HCT116 (cell line): ENCODE measurements at regions not wholly inside any gene's neighbourhood (a gene's known extent, or its start where the extent isn't known, plus 50 kb on each side); places are given as distances from the start of the nearest gene placed in this dataset.
"Not testable (repeated sequence)": the region's sequence is repeated elsewhere in the genome, so short reads cannot be mapped to it uniquely, and the experiment has no call there.

Source experiments
- ATAC-seq: fragments of 200-7000 bp; cut with Tn5 transposase; 2 replicates; pipeline ENCODE4 v1.9.1; 2020; ENCODE audit warnings: mild to moderate bottlenecking, moderate library complexity
- BruUV-seq: library from RNA; stranded (reverse); fragments of 400-500 nt; replicated peaks from 2 replicates; lab custom pipeline; 2021; lab: Mats Ljungman, UMichigan
- CTCF ChIA-PET: fragments of 300-600 bp; sonication (Branson Sonifier 250); formaldehyde crosslinking; loops from one replicate; lab custom pipeline; 2021; ENCODE audit warnings: antibody characterized with exemption; lab: Charles Lee
- POLR2A ChIA-PET: fragments of 300-600, 350-600 bp; sonication (Branson Sonifier 250); formaldehyde crosslinking; loops from one replicate; lab custom pipeline; 2021; ENCODE audit warnings: antibody characterized with exemption; lab: Charles Lee
- RAD21 ChIA-PET, 2 experiments: fragments of 300-600 bp; sonication (Branson Sonifier 250); formaldehyde crosslinking; loops; one replicate each; lab custom pipeline; 2023; ENCODE audit warnings: low total read pairs in 2 of 2; ENCODE audit not compliant: uncharacterized antibody in 2 of 2, unreplicated experiment in 2 of 2, low non-redundant PET in 1 of 2; lab: Charles Lee
- DNase-seq: peaks from one replicate; pipeline ENCODE4 v3.0.0-alpha.2; 2010; ENCODE audit warnings: low read depth, low spot score
- H2AFZ ChIP-seq: fragments of 200-600 bp; shearing (Covaris generic), sonication (generic); 2 replicates; pipeline ENCODE4 v1.6.1; 2017; ENCODE audit warnings: low read depth, mixed run types, mixed read lengths, antibody characterized with exemption, low read length; ENCODE audit not compliant: poor library complexity, severe bottlenecking
- H3K27ac ChIP-seq: 2 replicates; pipeline ENCODE4 v1.5.1; 2012; ENCODE audit warnings: low read depth, low read length
- H3K27me3 ChIP-seq: fragments of 200-600 bp; sonication (generic); 2 replicates; pipeline ENCODE4 v1.6.1; 2016; ENCODE audit warnings: mixed run types, low read length, mixed read lengths; ENCODE audit not compliant: insufficient read depth
- H3K36me3 ChIP-seq, 2 experiments: fragments of 200-500 bp in 1 of 2; fragments of 200-600 bp in 1 of 2; sonication (Bioruptor generic) in 1 of 2; sonication (generic) in 1 of 2; 2 replicates each; pipeline versions ENCODE4 v1.5.1 to v1.6.1; 2014 to 2016; ENCODE audit warnings: low read length in 2 of 2, inconsistent platforms in 1 of 2, mixed read lengths in 1 of 2, mixed run types in 1 of 2; ENCODE audit not compliant: insufficient read depth in 2 of 2, control insufficient read depth in 1 of 2
- H3K4me1 ChIP-seq, 2 experiments: fragments of 200-600 bp in 1 of 2; sonication (generic) in 1 of 2; 2 replicates each; pipeline versions ENCODE4 v1.5.1 to v1.6.1; 2012 to 2017; ENCODE audit warnings: low read length in 2 of 2, inconsistent platforms in 1 of 2, mild to moderate bottlenecking in 1 of 2, mixed read lengths in 1 of 2, mixed run types in 1 of 2, moderate library complexity in 1 of 2; ENCODE audit not compliant: insufficient read depth in 2 of 2, control insufficient read depth in 1 of 2
- H3K4me2 ChIP-seq: fragments of 200-600 bp; sonication (generic); 2 replicates; pipeline ENCODE4 v1.6.1; 2017; ENCODE audit warnings: mixed run types, low read length, mixed read lengths
- H3K4me3 ChIP-seq, 2 experiments: fragments of 200-600 bp in 1 of 2; sonication (generic) in 1 of 2; replicated peaks in 1 of 2; 2 replicates each; pipeline ENCODE4 v1.5.1; 2011 to 2016; ENCODE audit warnings: low read length in 2 of 2, control low read depth in 1 of 2, low read depth in 1 of 2, mild to moderate bottlenecking in 1 of 2, mixed read lengths in 1 of 2, mixed run types in 1 of 2
- H3K79me2 ChIP-seq: fragments of 200-600 bp; sonication (generic); 2 replicates; pipeline ENCODE4 v1.6.1; 2017; ENCODE audit warnings: mild to moderate bottlenecking, mixed run types, low read length, moderate library complexity, mixed read lengths; ENCODE audit not compliant: insufficient read depth
- H3K9ac ChIP-seq: fragments of 200-600 bp; sonication (generic); 2 replicates; pipeline ENCODE4 v1.6.1; 2016; ENCODE audit warnings: low read length, mixed read lengths
- H3K9me2 ChIP-seq: fragments of 200-600 bp; sonication (generic), shearing (Covaris generic); 2 replicates; pipeline ENCODE4 v1.6.1; 2017; ENCODE audit warnings: mixed run types, mild to moderate bottlenecking, moderate library complexity; ENCODE audit not compliant: insufficient read depth
- H3K9me3 ChIP-seq, 2 experiments: fragments of 200-500 bp in 1 of 2; fragments of 200-600 bp in 1 of 2; sonication (Bioruptor generic) in 1 of 2; sonication (generic) in 1 of 2; 2 replicates each; pipeline ENCODE4 v1.6.1; 2014 to 2017; ENCODE audit warnings: low read length in 2 of 2, mixed read lengths in 2 of 2, inconsistent platforms in 1 of 2, low read depth in 1 of 2, mild to moderate bottlenecking in 1 of 2, mixed run types in 1 of 2, moderate library complexity in 1 of 2; ENCODE audit not compliant: control insufficient read depth in 1 of 2, insufficient read depth in 1 of 2
- H4K20me1 ChIP-seq: fragments of 200-600 bp; sonication (generic), shearing (Covaris generic); 2 replicates; pipeline ENCODE4 v1.6.1; 2017; ENCODE audit warnings: mixed run types, mild to moderate bottlenecking, moderate library complexity; ENCODE audit not compliant: insufficient read depth
- intact Hi-C: fragments of 100-400 bp; cut with micrococcal nuclease; formaldehyde crosslinking; loops from 2 replicates; pipeline ENCODE4 v1.10.0; 2022

- POLR2A ChIA-PET, H3K27ac ChIP-seq, RAD21 ChIA-PET, H3K9me3 ChIP-seq, intact Hi-C loops, H3K27me3 ChIP-seq, H3K4me3 ChIP-seq, H3K9me2 ChIP-seq, H3K4me2 ChIP-seq, H3K79me2 ChIP-seq, CTCF ChIA-PET, H3K36me3 ChIP-seq, ATAC-seq, DNase-seq, H3K9ac ChIP-seq, BruUV-seq, H2AFZ ChIP-seq, H3K4me1 ChIP-seq, H4K20me1 ChIP-seq: not testable (repeated sequence)
These were observed 68.0 kb upstream of the KLF8 start for GRCh38 chrX:56164135-56164534.
